ENCODE measurements at regions not wholly inside any gene's neighbourhood (a gene's known extent, or its start where the extent isn't known, plus 50 kb on each side); places are given as distances from the start of the nearest gene placed in this dataset.

- DNase-seq, result no peak
- H3K4me3 ChIP-seq (ENCODE audit: insufficient read depth, low read depth, low read length, poor library complexity, severe bottlenecking), result no peak overlapping the region
- H3K27me3 ChIP-seq (replicated peaks; ENCODE audit: control insufficient read depth, insufficient read depth, low read length, poor library complexity, severe bottlenecking), result no peaks in the 10 kb centered on the region
- no peaks in the 10 kb centered on the region for H3K36me3 ChIP-seq (ENCODE audit: control insufficient read depth, insufficient read depth, low read length)
- H3K4me1 ChIP-seq (ENCODE audit: control insufficient read depth, insufficient read depth, low read length, poor library complexity, severe bottlenecking), result no peaks in the 10 kb centered on the region
- no peak overlapping the region for H3K27ac ChIP-seq (ENCODE audit: insufficient read depth, low read length, poor library complexity, severe bottlenecking)
- H3K9me3 ChIP-seq (ENCODE audit: control insufficient read depth, low read length), result no peaks in the 10 kb centered on the region
Observed at GRCh38 chr15:36362509-36362915, 216.9 kb upstream of the CDIN1 start.

- Histone ChIP-seq H3K9me3 (ENCODE audit: control insufficient read depth, low read length) (no peaks in the 10 kb centered on the region), H3K4me1 (ENCODE audit: control insufficient read depth, insufficient read depth, low read length, poor library complexity, severe bottlenecking) (no peaks in the 10 kb centered on the region), H3K36me3 (ENCODE audit: control insufficient read depth, insufficient read depth, low read length) (no peaks in the 10 kb centered on the region), H3K27me3 (replicated peaks; ENCODE audit: control insufficient read depth, insufficient read depth, low read length, poor library complexity, severe bottlenecking) (no peaks in the 10 kb centered on the region), H3K4me3 (ENCODE audit: insufficient read depth, low read depth, low read length, poor library complexity, severe bottlenecking) (no peak overlapping the region), H3K27ac (ENCODE audit: insufficient read depth, low read length, poor library complexity, severe bottlenecking) (no peak overlapping the region)
- DNase-seq, result no peak
Observed at GRCh38 chr15:36363335-36363734, 216.1 kb upstream of the CDIN1 start.

- no peaks in the 10 kb centered on the region for H3K27me3 ChIP-seq (replicated peaks; ENCODE audit: control insufficient read depth, insufficient read depth, low read length, poor library complexity, severe bottlenecking)
- no peaks in the 10 kb centered on the region for H3K36me3 ChIP-seq (ENCODE audit: control insufficient read depth, insufficient read depth, low read length)
- DNase-seq, result no peak
- no peaks in the 10 kb centered on the region for H3K4me1 ChIP-seq (ENCODE audit: control insufficient read depth, insufficient read depth, low read length, poor library complexity, severe bottlenecking)
- H3K4me3 ChIP-seq (ENCODE audit: insufficient read depth, low read depth, low read length, poor library complexity, severe bottlenecking), result no peak overlapping the region
- no peaks in the 10 kb centered on the region for H3K9me3 ChIP-seq (ENCODE audit: control insufficient read depth, low read length)
- H3K27ac ChIP-seq (ENCODE audit: insufficient read depth, low read length, poor library complexity, severe bottlenecking), result no peak overlapping the region
Observed at GRCh38 chr15:36364377-36364776, 215.0 kb upstream of the CDIN1 start.

GRCh38 chr15:36365963-36366362 is 213.5 kb upstream of the CDIN1 start:
- no peaks in the 10 kb centered on the region for H3K4me1 ChIP-seq (ENCODE audit: control insufficient read depth, insufficient read depth, low read length, poor library complexity, severe bottlenecking)
- H3K27ac ChIP-seq (ENCODE audit: insufficient read depth, low read length, poor library complexity, severe bottlenecking), result no peak overlapping the region
- no peaks in the 10 kb centered on the region for H3K27me3 ChIP-seq (replicated peaks; ENCODE audit: control insufficient read depth, insufficient read depth, low read length, poor library complexity, severe bottlenecking)
- no peaks in the 10 kb centered on the region for H3K9me3 ChIP-seq (ENCODE audit: control insufficient read depth, low read length)
- H3K4me3 ChIP-seq (ENCODE audit: insufficient read depth, low read depth, low read length, poor library complexity, severe bottlenecking), result no peak overlapping the region
- no peaks in the 10 kb centered on the region for H3K36me3 ChIP-seq (ENCODE audit: control insufficient read depth, insufficient read depth, low read length)
- DNase-seq, result no peak

GRCh38 chr15:36370051-36370730 is 209.2 kb upstream of the CDIN1 start:
- no peak overlapping the region for H3K27ac ChIP-seq (ENCODE audit: insufficient read depth, low read length, poor library complexity, severe bottlenecking)
- no peak overlapping the region for H3K4me3 ChIP-seq (ENCODE audit: insufficient read depth, low read depth, low read length, poor library complexity, severe bottlenecking)
- H3K9me3 ChIP-seq (ENCODE audit: control insufficient read depth, low read length), result no peaks in the 10 kb centered on the region
- H3K36me3 ChIP-seq (ENCODE audit: control insufficient read depth, insufficient read depth, low read length), result no peaks in the 10 kb centered on the region
- no peak for DNase-seq
- H3K4me1 ChIP-seq (ENCODE audit: control insufficient read depth, insufficient read depth, low read length, poor library complexity, severe bottlenecking), result no peaks in the 10 kb centered on the region
- H3K27me3 ChIP-seq (replicated peaks; ENCODE audit: control insufficient read depth, insufficient read depth, low read length, poor library complexity, severe bottlenecking), result no peaks in the 10 kb centered on the region

- Histone ChIP-seq H3K4me3 (ENCODE audit: insufficient read depth, low read depth, low read length, poor library complexity, severe bottlenecking) (no peak overlapping the region), H3K9me3 (ENCODE audit: control insufficient read depth, low read length) (no peaks in the 10 kb centered on the region), H3K27me3 (replicated peaks; ENCODE audit: control insufficient read depth, insufficient read depth, low read length, poor library complexity, severe bottlenecking) (no peaks in the 10 kb centered on the region), H3K4me1 (ENCODE audit: control insufficient read depth, insufficient read depth, low read length, poor library complexity, severe bottlenecking) (no peaks in the 10 kb centered on the region), H3K27ac (ENCODE audit: insufficient read depth, low read length, poor library complexity, severe bottlenecking) (no peak overlapping the region), H3K36me3 (ENCODE audit: control insufficient read depth, insufficient read depth, low read length) (no peaks in the 10 kb centered on the region)
- no peak for DNase-seq
Observed at GRCh38 chr15:36370731-36371112, 208.7 kb upstream of the CDIN1 start.

GRCh38 chr15:36371509-36371908 is 207.9 kb upstream of the CDIN1 start:
- Histone ChIP-seq H3K4me1 (ENCODE audit: control insufficient read depth, insufficient read depth, low read length, poor library complexity, severe bottlenecking) (no peaks in the 10 kb centered on the region), H3K4me3 (ENCODE audit: insufficient read depth, low read depth, low read length, poor library complexity, severe bottlenecking) (no peak overlapping the region), H3K27me3 (replicated peaks; ENCODE audit: control insufficient read depth, insufficient read depth, low read length, poor library complexity, severe bottlenecking) (no peaks in the 10 kb centered on the region), H3K27ac (ENCODE audit: insufficient read depth, low read length, poor library complexity, severe bottlenecking) (no peak overlapping the region), H3K9me3 (ENCODE audit: control insufficient read depth, low read length) (no peaks in the 10 kb centered on the region), H3K36me3 (ENCODE audit: control insufficient read depth, insufficient read depth, low read length) (no peaks in the 10 kb centered on the region)
- DNase-seq, result no peak

GRCh38 chr15:36372968-36373367 is 206.5 kb upstream of the CDIN1 start:
- no peaks in the 10 kb centered on the region for H3K36me3 ChIP-seq (ENCODE audit: control insufficient read depth, insufficient read depth, low read length)
- H3K4me1 ChIP-seq (ENCODE audit: control insufficient read depth, insufficient read depth, low read length, poor library complexity, severe bottlenecking), result no peaks in the 10 kb centered on the region
- H3K27me3 ChIP-seq (replicated peaks; ENCODE audit: control insufficient read depth, insufficient read depth, low read length, poor library complexity, severe bottlenecking), result no peaks in the 10 kb centered on the region
- no peak overlapping the region for H3K4me3 ChIP-seq (ENCODE audit: insufficient read depth, low read depth, low read length, poor library complexity, severe bottlenecking)
- no peaks in the 10 kb centered on the region for H3K9me3 ChIP-seq (ENCODE audit: control insufficient read depth, low read length)
- no peak overlapping the region for H3K27ac ChIP-seq (ENCODE audit: insufficient read depth, low read length, poor library complexity, severe bottlenecking)
- no peak for DNase-seq

- H3K36me3 ChIP-seq (ENCODE audit: control insufficient read depth, insufficient read depth, low read length), result no peaks in the 10 kb centered on the region
- DNase-seq, result no peak
Observed at GRCh38 chr15:36373550-36373949, 205.9 kb upstream of the CDIN1 start.

GRCh38 chr15:36389107-36389506 is 190.3 kb upstream of the CDIN1 start:
- no peak for DNase-seq
- Histone ChIP-seq H3K4me3 (ENCODE audit: insufficient read depth, low read depth, low read length, poor library complexity, severe bottlenecking) (no peak overlapping the region), H3K4me1 (ENCODE audit: control insufficient read depth, insufficient read depth, low read length, poor library complexity, severe bottlenecking) (no peaks in the 10 kb centered on the region), H3K27ac (ENCODE audit: insufficient read depth, low read length, poor library complexity, severe bottlenecking) (no peak overlapping the region), H3K36me3 (ENCODE audit: control insufficient read depth, insufficient read depth, low read length) (no peaks in the 10 kb centered on the region), H3K27me3 (replicated peaks; ENCODE audit: control insufficient read depth, insufficient read depth, low read length, poor library complexity, severe bottlenecking) (no peaks in the 10 kb centered on the region), H3K9me3 (ENCODE audit: control insufficient read depth, low read length) (no peaks in the 10 kb centered on the region)

More at GRCh38 chr15:36373550-36373949, 205.9 kb upstream of the CDIN1 start:
- H3K4me3 ChIP-seq (ENCODE audit: insufficient read depth, low read depth, low read length, poor library complexity, severe bottlenecking), result no peak overlapping the region
- no peak overlapping the region for H3K27ac ChIP-seq (ENCODE audit: insufficient read depth, low read length, poor library complexity, severe bottlenecking)
- no peaks in the 10 kb centered on the region for H3K27me3 ChIP-seq (replicated peaks; ENCODE audit: control insufficient read depth, insufficient read depth, low read length, poor library complexity, severe bottlenecking)
- no peaks in the 10 kb centered on the region for H3K9me3 ChIP-seq (ENCODE audit: control insufficient read depth, low read length)
- H3K4me1 ChIP-seq (ENCODE audit: control insufficient read depth, insufficient read depth, low read length, poor library complexity, severe bottlenecking), result no peaks in the 10 kb centered on the region

All from effector memory CD4-positive, alpha-beta T cell (primary cell).